HG03565 (cell line): ENCODE measurements at regions not wholly inside any gene's neighbourhood (a gene's known extent, or its start where the extent isn't known, plus 50 kb on each side); places are given as distances from the start of the nearest gene placed in this dataset.
"Not testable (repeated sequence)": the region's sequence is repeated elsewhere in the genome, so short reads cannot be mapped to it uniquely, and the experiment has no call there.

Experiments used
- ATAC-seq: cut with Tn5 transposase; IDR thresholded peaks from one replicate; pipeline ENCODE4 v1.9.1; 2021; ENCODE audit warnings: mild to moderate bottlenecking, moderate library complexity; ENCODE audit not compliant: unreplicated experiment

GRCh38 chr1:215028954-215029353 is 53.6 kb upstream of the KCNK2 start:
- no peak for ATAC-seq

- not testable (repeated sequence) for ATAC-seq
Observed at GRCh38 chr1:215030581-215030980, 52.0 kb upstream of the KCNK2 start.

DNA sequence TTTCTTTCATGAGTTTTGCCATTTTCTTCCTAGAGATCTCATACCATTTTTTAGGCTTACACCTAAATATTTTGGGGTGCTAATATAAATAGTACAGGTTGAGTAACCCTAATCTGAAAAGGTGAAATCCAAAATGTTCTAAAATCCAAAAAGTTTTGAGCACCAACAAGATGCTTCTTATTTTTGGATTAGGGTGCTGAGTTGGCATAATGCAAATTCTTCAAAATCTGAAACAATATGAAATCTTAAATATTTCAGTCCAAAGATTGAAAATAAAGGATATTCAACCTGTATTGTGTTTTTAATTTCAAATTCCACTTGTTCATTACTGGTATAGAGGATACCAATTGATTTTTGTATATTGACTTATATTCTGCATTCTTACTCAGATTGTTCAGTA is 51.1 kb upstream of the KCNK2 start:
- no peak for ATAC-seq
